GM21723 (cell line): ENCODE measurements at regions not wholly inside any gene's neighbourhood (a gene's known extent, or its start where the extent isn't known, plus 50 kb on each side); places are given as distances from the start of the nearest gene placed in this dataset.
"Not testable (repeated sequence)": the region's sequence is repeated elsewhere in the genome, so short reads cannot be mapped to it uniquely, and the experiment has no call there.

ENCODE experiments used
- ATAC-seq: cut with Tn5 transposase; IDR thresholded peaks from one replicate; pipeline ENCODE4 v1.9.1; 2021; ENCODE audit warnings: mild to moderate bottlenecking, moderate library complexity; ENCODE audit not compliant: unreplicated experiment

GRCh38 chr17:33873201-33873617, 381.9 kb upstream of the CCL2 start:
- ATAC-seq, result no peak

- no peak for ATAC-seq
Observed at GRCh38 chr17:33874617-33875060, 380.4 kb upstream of the CCL2 start.

- no peak for ATAC-seq
Observed at GRCh38 chr17:33875973-33876372, 379.1 kb upstream of the CCL2 start.

GRCh38 chr17:33882273-33882672, 372.8 kb upstream of the CCL2 start:
- not testable (repeated sequence) for ATAC-seq

GRCh38 chr17:33882677-33883076, 372.4 kb upstream of the CCL2 start:
- not testable (repeated sequence) for ATAC-seq

GRCh38 chr17:33888455-33888854, 366.6 kb upstream of the CCL2 start:
- no peak for ATAC-seq

GRCh38 chr17:33889040-33889439, 366.0 kb upstream of the CCL2 start:
- ATAC-seq, result no peak

GRCh38 chr17:33889766-33890165, 365.3 kb upstream of the CCL2 start:
- ATAC-seq, result no peak

GRCh38 chr17:33892717-33893591, 362.1 kb upstream of the CCL2 start:
- ATAC-seq, result no peak

- ATAC-seq, result no peak
Observed at GRCh38 chr17:33895491-33895890, 359.6 kb upstream of the CCL2 start.

GRCh38 chr17:33896263-33896662, 358.8 kb upstream of the CCL2 start:
- no peak for ATAC-seq

GRCh38 chr17:33901085-33901484, 354.0 kb upstream of the CCL2 start:
- ATAC-seq, result no peak

- no peak for ATAC-seq
Observed at GRCh38 chr17:33902901-33903449, 352.1 kb upstream of the CCL2 start.

- no peak for ATAC-seq
Observed at GRCh38 chr17:33904476-33904875, 350.6 kb upstream of the CCL2 start.

- ATAC-seq, result no peak
Observed at GRCh38 chr17:33905338-33905800, 349.7 kb upstream of the CCL2 start.

GRCh38 chr17:33908363-33909064, 346.6 kb upstream of the CCL2 start:
- no peak for ATAC-seq

- ATAC-seq, result no peak
Observed at GRCh38 chr17:33910200-33910857, 344.8 kb upstream of the CCL2 start.

- ATAC-seq, result no peak
Observed at GRCh38 chr17:33914125-33914524, 341.0 kb upstream of the CCL2 start.

GRCh38 chr17:33922971-33923370, 332.1 kb upstream of the CCL2 start:
- no peak for ATAC-seq

- ATAC-seq, result no peak
Observed at GRCh38 chr17:33924104-33924503, 331.0 kb upstream of the CCL2 start.

- no peak for ATAC-seq
Observed at GRCh38 chr17:33925649-33926048, 329.4 kb upstream of the CCL2 start.
